Erythroblast (primary cell): ENCODE measurements at regions not wholly inside any gene's neighbourhood (a gene's known extent, or its start where the extent isn't known, plus 50 kb on each side); places are given as distances from the start of the nearest gene placed in this dataset.

Experiments used
- GATA1 ChIP-seq: IDR thresholded peaks from 2 replicates; pipeline ENCODE4 v1.6.1; 2011; ENCODE audit warnings: low read depth, mild to moderate bottlenecking, control low read depth, low read length, moderate library complexity
- POLR2A ChIP-seq: IDR thresholded peaks from 2 replicates; pipeline ENCODE4 v1.6.1; 2011; ENCODE audit warnings: mild to moderate bottlenecking, low read length

DNA sequence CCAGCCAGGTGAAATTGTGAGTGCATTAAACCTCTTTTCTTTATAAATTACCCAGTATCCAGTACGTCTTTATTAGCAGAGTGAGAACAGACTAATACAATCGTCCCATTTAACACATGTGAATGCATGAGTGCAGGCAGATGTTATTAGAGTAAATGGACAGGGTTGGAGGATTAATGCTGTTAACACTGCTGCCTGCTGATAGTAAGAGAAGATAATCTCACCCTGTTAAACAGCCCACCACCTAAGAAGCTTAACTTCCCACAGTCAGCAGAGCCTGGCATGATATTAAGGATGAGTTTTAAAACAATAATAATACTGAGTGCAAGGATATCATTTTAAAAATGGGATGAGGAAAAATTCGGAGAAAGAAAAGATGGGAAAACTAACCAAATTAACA lies 181.4 kb upstream of the LHX8 start:
- TF ChIP-seq POLR2A (no peak), GATA1 (no peak)
